Common myeloid progenitor, CD34-positive (primary cell): ENCODE measurements at regions not wholly inside any gene's neighbourhood (a gene's known extent, or its start where the extent isn't known, plus 50 kb on each side); places are given as distances from the start of the nearest gene placed in this dataset.

Experiments used
- CTCF ChIA-PET: fragments of 350-600 bp; sonication (Branson Sonifier 250); formaldehyde crosslinking; loops from one replicate; lab custom pipeline; 2021; ENCODE audit warnings: antibody characterized with exemption; lab: Charles Lee
- POLR2A ChIA-PET: fragments of 350-600 bp; sonication (Branson Sonifier 250); formaldehyde crosslinking; loops from one replicate; lab custom pipeline; 2021; ENCODE audit warnings: antibody characterized with exemption; lab: Charles Lee
- DNase-seq, 3 donors: peaks; one replicate each; pipeline versions ENCODE4 v3.0.0 to v3.0.0-alpha.2; 2013
- H3K27ac ChIP-seq, 2 experiments: 1 replicate in 1 of 2; 2 replicates in 1 of 2; pipeline ENCODE4 v1.7.0; 2013; ENCODE audit warnings: inconsistent platforms in 2 of 2, low read length in 2 of 2, mild to moderate bottlenecking in 2 of 2, low read depth in 1 of 2, moderate library complexity in 1 of 2; ENCODE audit not compliant: severe bottlenecking in 2 of 2, insufficient read depth in 1 of 2, poor library complexity in 1 of 2
- H3K27me3 ChIP-seq, 5 experiments: replicated peaks in 2 of 5; 1 replicate in 3 of 5; 2 replicates in 2 of 5; pipeline versions ENCODE4 v1.6.1 to v1.7.0; 2013; ENCODE audit warnings: low read length in 4 of 5, mild to moderate bottlenecking in 2 of 5, moderate library complexity in 2 of 5, inconsistent platforms in 1 of 5; ENCODE audit not compliant: insufficient read depth in 5 of 5, control insufficient read depth in 4 of 5
- H3K36me3 ChIP-seq, 4 experiments: 1 replicate in 2 of 4; 2 replicates in 2 of 4; pipeline versions ENCODE4 v1.6.1 to v1.7.0; 2013; ENCODE audit warnings: low read length in 3 of 4, control low read depth in 1 of 4, mild to moderate bottlenecking in 1 of 4; ENCODE audit not compliant: control insufficient read depth in 4 of 4, insufficient read depth in 4 of 4
- H3K4me1 ChIP-seq, 4 experiments: 1 replicate in 3 of 4; 2 replicates in 1 of 4; pipeline versions ENCODE4 v1.6.1 to v1.7.1; 2013; ENCODE audit warnings: low read length in 3 of 4, mild to moderate bottlenecking in 3 of 4, control low read depth in 1 of 4, inconsistent platforms in 1 of 4, moderate library complexity in 1 of 4; ENCODE audit not compliant: control insufficient read depth in 4 of 4, insufficient read depth in 4 of 4; ENCODE audit errors: control extremely low read depth in 1 of 4
- H3K4me3 ChIP-seq, 7 experiments: 1 replicate in 4 of 7; 2 replicates in 3 of 7; pipeline versions ENCODE4 v1.5.1 to v1.7.0; 2013; ENCODE audit warnings: mild to moderate bottlenecking in 7 of 7, low read length in 6 of 7, moderate library complexity in 6 of 7, inconsistent platforms in 2 of 7, low read depth in 2 of 7, control low read depth in 1 of 7; ENCODE audit not compliant: insufficient read depth in 4 of 7, control insufficient read depth in 1 of 7; ENCODE audit errors: extremely low read depth in 1 of 7
- H3K9me3 ChIP-seq, 5 experiments: 1 replicate in 4 of 5; 2 replicates in 1 of 5; pipeline versions ENCODE4 v1.6.1 to v1.7.1; 2013; ENCODE audit warnings: low read length in 4 of 5, mild to moderate bottlenecking in 2 of 5, inconsistent platforms in 1 of 5, low read depth in 1 of 5, moderate library complexity in 1 of 5; ENCODE audit not compliant: control insufficient read depth in 4 of 5, insufficient read depth in 2 of 5; ENCODE audit errors: control extremely low read depth in 1 of 5
- WGBS: methylation state at CpG from one replicate; pipeline ENCODE4 v1.1.5; 2013; ENCODE audit not compliant: insufficient coverage; 5-methylcytosine and 5-hydroxymethylcytosine counted together

DNA sequence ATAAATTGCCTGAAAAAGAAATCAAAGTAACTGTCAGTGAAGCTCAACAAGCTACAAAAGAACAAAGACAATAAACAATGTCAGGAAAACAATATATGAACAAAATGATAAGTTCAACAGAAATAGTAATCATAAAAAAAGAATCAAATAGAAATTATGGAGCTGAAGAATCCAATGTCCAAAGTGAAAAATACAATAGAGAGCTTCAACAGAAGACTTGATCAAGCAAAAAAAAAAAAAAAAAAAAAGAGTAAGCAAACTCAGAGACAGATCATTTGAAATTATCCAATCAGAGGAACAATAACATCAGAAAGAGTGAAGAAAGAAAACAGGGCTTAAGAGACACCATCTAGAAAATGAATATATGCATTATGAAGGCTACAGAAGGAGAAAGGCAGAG, 251.4 kb upstream of the SAMSN1 start:
- H3K36me3 ChIP-seq, result no peaks in the 10 kb centered on the region
- DNase-seq, result peak in 2 of 3 donors; percentile 7 to 8
- no peaks in the 10 kb centered on the region for H3K4me1 ChIP-seq
- H3K9me3 ChIP-seq, result peaks cover 0 to 20% (median 6%) of the 10 kb centered on the region in 5 experiments
- H3K4me3 ChIP-seq, result no peak overlapping the region
- POLR2A ChIA-PET, result no interaction called here
- H3K27me3 ChIP-seq, result no peaks in the 10 kb centered on the region
- H3K27ac ChIP-seq, result no peak overlapping the region
- CTCF ChIA-PET, result interaction anchor here (0.8 kb wide), 1 partner anchor 394 kb away, joined by 3 read pairs; no protein-coding TSS in a partner anchor

DNA sequence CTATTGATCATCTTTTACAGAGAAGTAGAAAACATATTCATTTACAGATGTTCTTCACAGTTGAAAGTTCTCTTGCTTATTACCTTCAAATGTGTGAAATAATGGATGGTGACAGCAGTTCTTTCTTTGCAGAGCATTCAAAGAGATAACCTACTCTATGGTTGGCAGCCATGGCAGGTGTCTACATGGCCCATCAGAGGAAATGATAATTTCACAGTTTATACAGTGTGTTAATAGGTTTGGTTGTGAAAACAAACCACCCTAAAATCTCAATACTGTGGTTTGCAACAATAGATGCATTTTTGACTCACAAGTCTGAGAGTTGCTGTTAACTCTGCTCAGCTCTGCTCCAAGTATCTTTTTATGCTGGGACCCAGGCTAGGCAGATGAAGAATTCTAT, 241.2 kb upstream of the SAMSN1 start:
- POLR2A ChIA-PET, result no interaction called here
- Histone ChIP-seq H3K9me3 (no peaks in the 10 kb centered on the region), H3K4me3 (no peak overlapping the region)

GRCh38 chr21:14785679-14786078, 239.6 kb upstream of the SAMSN1 start:
- no CpG with 5 or more reads among the region's 2 CpGs for WGBS
- ChIA-PET POLR2A (no interaction called here), CTCF (no interaction called here)
- no peaks in the 10 kb centered on the region for H3K27me3 ChIP-seq
- H3K9me3 ChIP-seq, result no peaks in the 10 kb centered on the region
- DNase-seq, result no peak
- H3K27ac ChIP-seq, result no peak overlapping the region
- H3K36me3 ChIP-seq, result no peaks in the 10 kb centered on the region
- H3K4me1 ChIP-seq, result no peaks in the 10 kb centered on the region
- no peak overlapping the region for H3K4me3 ChIP-seq

More for the DNA sequence above, 241.2 kb upstream of the SAMSN1 start:
- CTCF ChIA-PET, result no interaction called here
- Histone ChIP-seq H3K27ac (no peak overlapping the region), H3K36me3 (no peaks in the 10 kb centered on the region), H3K4me1 (no peaks in the 10 kb centered on the region), H3K27me3 (no peaks in the 10 kb centered on the region)
- DNase-seq, result no peak

GRCh38 chr21:14773777-14774345, 227.7 kb upstream of the SAMSN1 start:
- 28% methylated on average over 3 of the region's 5 CpGs for WGBS
- ChIA-PET POLR2A (no interaction called here), CTCF (interaction anchor here (0.7 to 2.3 kb wide), 3 partner anchors 11 to 334 kb away, joined by 3 to 8 read pairs (median 4); no protein-coding TSS in a partner anchor)
- Histone ChIP-seq H3K27me3 (no peaks in the 10 kb centered on the region), H3K4me1 (no peaks in the 10 kb centered on the region), H3K27ac (no peak overlapping the region), H3K9me3 (peaks cover 0 to under 1% (median 0%) of the 10 kb centered on the region in 5 experiments), H3K4me3 (no peak overlapping the region), H3K36me3 (no peaks in the 10 kb centered on the region)
- peak; percentile 57 to 71 (median 62) for DNase-seq

DNA sequence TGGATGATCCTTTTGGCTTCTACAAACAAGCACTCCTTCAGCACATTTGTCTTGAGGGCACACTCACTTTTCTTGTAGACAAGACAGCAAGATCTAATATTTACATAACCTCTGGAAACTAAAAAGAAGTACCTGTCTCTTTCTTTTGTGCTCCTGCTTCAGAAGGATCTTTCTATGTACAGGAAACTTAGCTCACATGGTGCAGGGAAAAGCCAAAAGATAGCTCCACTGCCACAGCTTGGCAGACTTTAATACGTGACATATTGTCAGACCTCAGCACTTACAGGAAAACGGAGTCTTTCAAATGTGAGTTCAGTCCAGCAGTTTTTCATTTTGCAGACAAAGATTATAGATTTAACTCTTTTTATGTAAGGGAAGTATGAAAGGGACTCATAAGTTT, 225.5 kb upstream of the SAMSN1 start:
- Histone ChIP-seq H3K36me3 (no peaks in the 10 kb centered on the region), H3K9me3 (no peaks in the 10 kb centered on the region), H3K4me3 (no peak overlapping the region), H3K4me1 (no peaks in the 10 kb centered on the region), H3K27ac (no peak overlapping the region), H3K27me3 (no peaks in the 10 kb centered on the region)
- DNase-seq, result peak in 1 of 3 donors; percentile 40
- CTCF ChIA-PET, result interaction anchor here (1.0 to 1.3 kb wide), 3 partner anchors 8 to 465 kb away, joined by 3 read pairs; no protein-coding TSS in a partner anchor
- POLR2A ChIA-PET, result no interaction called here
- 45% methylated on average over 2 of the region's 2 CpGs for WGBS

- H3K36me3 ChIP-seq, result no peaks in the 10 kb centered on the region
Observed at GRCh38 chr21:14768042-14768441, 221.9 kb upstream of the SAMSN1 start.

DNA sequence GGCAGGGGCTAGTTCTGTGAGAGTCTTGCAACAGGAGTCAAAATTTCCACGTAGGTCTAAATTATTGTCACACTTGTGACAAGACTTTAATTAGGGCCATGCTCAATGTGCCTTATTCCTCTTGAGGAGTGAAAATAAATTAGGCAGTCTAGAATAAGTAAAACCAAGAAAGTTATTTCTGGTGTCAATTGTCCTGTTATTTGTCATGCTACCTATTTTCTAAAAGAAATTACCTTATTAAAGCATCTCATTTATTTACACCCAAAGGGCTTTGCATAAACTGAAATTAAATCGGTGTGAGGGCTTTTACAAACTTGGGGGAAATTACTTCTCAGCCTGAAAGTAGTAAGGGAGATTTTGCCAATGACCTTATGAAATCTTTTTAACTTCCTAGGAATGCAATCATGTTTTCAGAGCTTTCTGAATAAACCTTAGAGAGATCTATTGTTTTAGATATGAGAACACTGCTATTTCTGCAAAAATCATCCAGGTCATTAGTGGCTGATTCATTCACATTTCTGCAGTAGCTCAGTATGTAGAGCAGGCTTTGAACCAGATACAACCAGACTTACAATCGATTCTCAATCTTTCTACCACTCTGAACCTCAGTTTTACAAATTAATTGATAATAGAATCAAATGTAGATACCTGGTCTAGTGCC, 221.2 kb upstream of the SAMSN1 start:
- Histone ChIP-seq H3K4me1 (peaks cover 10 to 15% (median 13%) of the 10 kb centered on the region in 4 experiments), H3K9me3 (no peaks in the 10 kb centered on the region), H3K27ac (no peak overlapping the region), H3K27me3 (no peaks in the 10 kb centered on the region), H3K36me3 (no peaks in the 10 kb centered on the region), H3K4me3 (no peak overlapping the region)
- ChIA-PET CTCF (no interaction called here), POLR2A (no interaction called here)
- no CpG with 5 or more reads among the region's 3 CpGs for WGBS
- no peak for DNase-seq

More at GRCh38 chr21:14768042-14768441, 221.9 kb upstream of the SAMSN1 start:
- DNase-seq, result peak in 1 of 3 donors; percentile 16
- no CpG with 5 or more reads among the region's 2 CpGs for WGBS
- ChIA-PET POLR2A (no interaction called here), CTCF (no interaction called here)
- Histone ChIP-seq H3K27me3 (no peaks in the 10 kb centered on the region), H3K4me3 (no peak overlapping the region), H3K27ac (no peak overlapping the region), H3K4me1 (peaks cover 5 to 8% (median 7%) of the 10 kb centered on the region in 4 experiments), H3K9me3 (no peaks in the 10 kb centered on the region)
